Skeletal muscle satellite cell (primary cell): ENCODE measurements at regions not wholly inside any gene's neighbourhood (a gene's known extent, or its start where the extent isn't known, plus 50 kb on each side); places are given as distances from the start of the nearest gene placed in this dataset.

Source experiments
- H3K27me3 ChIP-seq: 2 replicates; pipeline ENCODE4 v1.7.0; 2013; ENCODE audit warnings: low read length; ENCODE audit not compliant: control insufficient read depth, insufficient read depth
- H3K36me3 ChIP-seq: 2 replicates; pipeline ENCODE4 v1.7.0; 2013; ENCODE audit warnings: mild to moderate bottlenecking, control low read depth, low read length; ENCODE audit not compliant: insufficient read depth
- H3K4me1 ChIP-seq: 2 replicates; pipeline ENCODE4 v1.7.0; 2013; ENCODE audit warnings: low read length; ENCODE audit not compliant: control insufficient read depth, insufficient read depth
- H3K4me2 ChIP-seq: 2 replicates; pipeline ENCODE4 v1.7.0; 2013; ENCODE audit warnings: mild to moderate bottlenecking, low read length
- H3K4me3 ChIP-seq: 2 replicates; pipeline ENCODE4 v1.7.0; 2013; ENCODE audit warnings: low read length
- H3K9ac ChIP-seq: 2 replicates; pipeline ENCODE4 v1.7.0; 2013; ENCODE audit warnings: mild to moderate bottlenecking, low read depth, low read length, moderate library complexity
- H3K9me3 ChIP-seq: replicated peaks from 2 replicates; pipeline ENCODE4 v1.7.0; 2013; ENCODE audit warnings: mild to moderate bottlenecking, control low read depth, low read length

DNA sequence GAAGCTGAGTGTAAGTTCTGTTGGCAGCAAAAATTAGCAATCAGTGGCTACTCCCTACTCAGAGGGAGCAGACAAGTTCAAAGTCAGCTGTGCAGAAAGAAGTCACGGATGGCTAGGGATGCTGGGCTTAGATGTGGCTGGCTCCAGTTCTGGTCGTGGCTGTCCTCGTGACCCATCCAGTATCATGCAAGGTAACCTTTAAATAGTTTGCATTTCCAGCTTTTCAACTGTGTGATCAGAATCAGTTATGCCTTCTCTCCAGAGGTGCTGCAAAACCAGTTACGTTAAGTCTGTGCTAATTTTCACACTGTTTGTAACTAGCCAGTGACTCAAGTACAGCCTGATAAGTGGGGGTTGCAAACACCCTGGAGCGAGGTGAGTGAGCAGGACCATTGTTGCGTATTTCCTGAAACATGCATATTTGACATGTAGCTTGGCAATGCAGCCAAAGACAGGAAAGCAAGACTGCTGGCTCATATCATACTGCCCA is 302.4 kb downstream of the ATPSCKMT start:
- H3K4me1 ChIP-seq: no peaks in the 10 kb centered on the region
- no peaks in the 10 kb centered on the region for H3K36me3 ChIP-seq
- H3K4me2 ChIP-seq: no peak overlapping the region
- H3K27me3 ChIP-seq: peaks cover 13% of the 10 kb centered on the region
- H3K4me3 ChIP-seq: no peak overlapping the region
- H3K9ac ChIP-seq: no peak overlapping the region
- H3K9me3 ChIP-seq: no peaks in the 10 kb centered on the region

DNA sequence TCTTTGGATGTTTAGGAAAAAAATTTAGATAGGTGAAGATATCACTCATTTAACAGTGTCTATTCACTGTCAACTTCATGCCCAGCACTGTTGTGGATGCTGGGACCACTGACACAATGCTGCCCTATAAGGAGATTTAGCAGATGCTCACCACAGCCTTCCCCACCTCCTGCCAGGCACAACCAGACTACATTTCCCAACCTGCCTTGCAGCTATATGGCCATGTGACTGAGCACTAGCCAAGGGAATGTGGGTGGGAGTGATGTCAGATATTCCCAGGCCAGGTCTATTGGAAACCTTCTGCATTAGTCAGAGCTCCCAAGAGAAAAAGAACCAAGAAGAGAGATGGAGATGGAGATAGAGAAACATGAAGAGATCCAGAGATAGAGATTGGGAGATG is 302.6 kb upstream of the TAS2R1 start:
- Histone ChIP-seq H3K9ac (no peak overlapping the region), H3K4me3 (no peak overlapping the region), H3K27me3 (no peaks in the 10 kb centered on the region), H3K4me2 (no peak overlapping the region), H3K4me1 (peaks cover 5% of the 10 kb centered on the region), H3K9me3 (no peaks in the 10 kb centered on the region), H3K36me3 (no peaks in the 10 kb centered on the region)

GRCh38 chr5:9930156-9930555 is 300.0 kb upstream of the TAS2R1 start:
- Histone ChIP-seq H3K4me1 (peaks cover 14% of the 10 kb centered on the region), H3K9me3 (no peaks in the 10 kb centered on the region), H3K9ac (no peak overlapping the region), H3K27me3 (no peaks in the 10 kb centered on the region), H3K4me3 (no peak overlapping the region), H3K36me3 (no peaks in the 10 kb centered on the region), H3K4me2 (no peak overlapping the region)

- Histone ChIP-seq H3K4me3 (no peak overlapping the region), H3K36me3 (no peaks in the 10 kb centered on the region)
Observed at GRCh38 chr5:9928326-9928725, 298.2 kb upstream of the TAS2R1 start.

DNA sequence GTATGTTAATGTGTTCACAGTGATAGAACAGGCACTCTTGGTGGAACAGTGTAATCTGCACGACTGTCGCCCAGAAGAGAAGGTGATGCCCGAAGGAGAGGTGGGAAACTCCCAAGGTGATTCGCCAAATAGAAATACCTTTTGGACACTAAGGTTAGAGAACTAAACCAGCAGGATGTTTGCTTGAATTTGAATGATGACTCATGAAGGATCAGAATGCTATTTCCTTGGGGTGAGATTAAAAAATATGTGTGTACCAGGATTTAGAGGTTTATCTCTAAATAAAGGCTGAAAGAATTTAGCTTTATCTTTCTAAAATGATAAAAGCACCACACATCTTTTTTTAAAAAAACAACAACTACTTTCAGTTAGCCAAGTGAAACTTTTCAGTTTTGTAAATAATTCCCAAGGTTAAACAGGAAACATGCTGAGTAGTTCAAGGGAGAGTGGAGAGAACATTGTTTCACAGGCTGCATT is 297.4 kb upstream of the TAS2R1 start:
- H3K4me2 ChIP-seq: no peak overlapping the region
- no peak overlapping the region for H3K4me3 ChIP-seq
- no peaks in the 10 kb centered on the region for H3K36me3 ChIP-seq
- peaks cover 24% of the 10 kb centered on the region for H3K4me1 ChIP-seq
- no peaks in the 10 kb centered on the region for H3K9me3 ChIP-seq
- no peaks in the 10 kb centered on the region for H3K27me3 ChIP-seq
- no peak overlapping the region for H3K9ac ChIP-seq

More at GRCh38 chr5:9928326-9928725, 298.2 kb upstream of the TAS2R1 start:
- H3K9ac ChIP-seq: no peak overlapping the region
- no peak overlapping the region for H3K4me2 ChIP-seq
- H3K9me3 ChIP-seq: no peaks in the 10 kb centered on the region
- no peaks in the 10 kb centered on the region for H3K27me3 ChIP-seq
- peaks cover 24% of the 10 kb centered on the region for H3K4me1 ChIP-seq

- H3K4me1 ChIP-seq: peaks cover 24% of the 10 kb centered on the region
- H3K4me3 ChIP-seq: no peak overlapping the region
- no peaks in the 10 kb centered on the region for H3K27me3 ChIP-seq
- no peak overlapping the region for H3K9ac ChIP-seq
- H3K4me2 ChIP-seq: no peak overlapping the region
- no peaks in the 10 kb centered on the region for H3K9me3 ChIP-seq
- no peaks in the 10 kb centered on the region for H3K36me3 ChIP-seq
Observed at GRCh38 chr5:9927106-9927505, 297.0 kb upstream of the TAS2R1 start.

- Histone ChIP-seq H3K9ac (no peak overlapping the region), H3K4me1 (peaks cover 24% of the 10 kb centered on the region), H3K9me3 (no peaks in the 10 kb centered on the region), H3K27me3 (no peaks in the 10 kb centered on the region), H3K4me3 (no peak overlapping the region), H3K4me2 (peak overlapping the region; percentile 40), H3K36me3 (no peaks in the 10 kb centered on the region)
Observed at GRCh38 chr5:9924614-9925013, 294.5 kb upstream of the TAS2R1 start.

GRCh38 chr5:9922719-9923118 is 292.6 kb upstream of the TAS2R1 start:
- H3K4me2 ChIP-seq: no peak overlapping the region

GRCh38 chr5:9920697-9921096 is 290.5 kb upstream of the TAS2R1 start:
- Histone ChIP-seq H3K9ac (no peak overlapping the region), H3K4me1 (peaks cover 10% of the 10 kb centered on the region), H3K36me3 (no peaks in the 10 kb centered on the region), H3K27me3 (peaks cover 2% of the 10 kb centered on the region), H3K9me3 (no peaks in the 10 kb centered on the region), H3K4me2 (no peak overlapping the region), H3K4me3 (no peak overlapping the region)

More at GRCh38 chr5:9922719-9923118, 292.6 kb upstream of the TAS2R1 start:
- H3K36me3 ChIP-seq: no peaks in the 10 kb centered on the region
- H3K9ac ChIP-seq: no peak overlapping the region
- peaks cover 18% of the 10 kb centered on the region for H3K4me1 ChIP-seq
- no peak overlapping the region for H3K4me3 ChIP-seq
- peaks cover 2% of the 10 kb centered on the region for H3K27me3 ChIP-seq
- H3K9me3 ChIP-seq: no peaks in the 10 kb centered on the region

DNA sequence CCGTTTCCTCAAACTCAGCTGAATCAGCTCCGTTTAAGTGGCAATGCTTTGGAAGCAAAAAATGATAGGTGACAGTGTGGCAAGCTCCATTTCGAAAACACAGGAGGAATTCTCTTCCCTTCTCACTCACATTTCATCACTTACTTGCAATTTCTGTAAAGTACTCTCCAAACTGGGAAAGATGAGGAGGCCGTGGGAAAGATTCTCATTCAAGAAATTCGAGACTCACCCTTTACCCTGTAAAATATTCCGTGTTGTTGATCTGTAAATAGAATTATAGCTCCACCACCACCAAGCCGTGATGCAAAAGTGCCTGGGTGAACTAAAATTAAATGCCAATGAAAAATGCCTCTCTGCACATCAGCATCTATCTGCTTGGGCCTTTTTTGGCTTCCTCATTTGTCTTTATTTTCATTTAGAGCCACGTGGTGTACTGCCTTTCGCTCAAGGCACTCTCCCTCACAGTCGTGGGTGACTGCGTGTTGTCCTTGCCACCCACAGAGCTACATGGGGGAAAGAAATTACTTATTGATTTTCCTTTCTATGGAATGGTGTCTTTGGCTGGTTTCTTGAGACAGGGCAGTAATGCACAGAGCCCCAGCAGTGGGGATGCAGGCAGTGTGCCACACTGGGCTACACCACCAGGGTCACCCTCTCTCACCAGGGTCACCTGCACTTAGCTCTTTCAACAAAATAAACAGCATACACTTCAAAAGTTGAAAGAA is 289.3 kb upstream of the TAS2R1 start:
- H3K4me1 ChIP-seq: peaks cover 4% of the 10 kb centered on the region
- peaks cover 5% of the 10 kb centered on the region for H3K27me3 ChIP-seq
- no peak overlapping the region for H3K4me2 ChIP-seq

DNA sequence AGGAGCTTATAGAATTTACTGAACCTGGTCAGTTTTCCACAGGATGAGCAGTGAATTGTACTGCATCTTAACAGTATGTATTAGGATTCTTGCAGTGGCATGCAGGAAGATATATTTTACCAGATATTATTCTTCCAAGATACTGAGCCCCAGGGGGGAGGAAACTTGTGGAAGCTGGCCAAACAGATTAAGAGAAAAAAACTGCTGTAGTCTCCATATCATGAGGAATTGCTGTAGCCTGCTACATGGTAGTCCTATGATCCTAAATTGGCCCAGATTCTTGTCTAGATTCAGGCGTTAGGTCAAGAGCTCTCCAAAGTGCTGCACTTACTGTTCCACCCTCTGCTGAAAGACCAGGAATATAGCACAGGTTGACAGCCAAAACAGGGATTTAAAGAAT is 275.5 kb upstream of the TAS2R1 start:
- H3K9ac ChIP-seq: no peak overlapping the region
- H3K27me3 ChIP-seq: peaks cover 8% of the 10 kb centered on the region
- H3K4me1 ChIP-seq: no peaks in the 10 kb centered on the region
- H3K4me3 ChIP-seq: no peak overlapping the region
- H3K4me2 ChIP-seq: no peak overlapping the region
- no peaks in the 10 kb centered on the region for H3K36me3 ChIP-seq
- H3K9me3 ChIP-seq: no peaks in the 10 kb centered on the region

More for the DNA sequence above, 289.3 kb upstream of the TAS2R1 start:
- Histone ChIP-seq H3K36me3 (no peaks in the 10 kb centered on the region), H3K9ac (no peak overlapping the region), H3K9me3 (no peaks in the 10 kb centered on the region), H3K4me3 (no peak overlapping the region)

DNA sequence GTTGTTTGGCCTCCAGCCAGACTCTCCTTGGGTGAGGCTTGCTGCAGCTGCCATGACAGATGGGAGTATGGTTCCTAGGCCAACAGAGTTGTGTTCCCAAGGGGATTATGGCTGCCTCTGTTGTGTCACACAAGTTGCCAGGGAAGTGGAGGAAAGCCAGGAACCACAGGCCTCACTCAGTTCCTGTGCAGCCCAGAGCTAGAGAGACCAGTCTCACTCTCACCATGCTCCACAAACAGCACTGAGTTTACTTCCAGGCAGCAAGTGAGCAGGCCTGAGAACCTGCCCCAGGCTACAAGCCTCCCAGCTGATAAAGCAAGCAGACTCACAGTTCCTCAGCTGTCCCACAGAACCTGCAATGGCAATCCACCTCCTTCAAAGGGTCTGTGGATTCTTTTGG is 273.6 kb upstream of the TAS2R1 start:
- Histone ChIP-seq H3K4me3 (no peak overlapping the region), H3K4me2 (no peak overlapping the region), H3K36me3 (no peaks in the 10 kb centered on the region), H3K27me3 (no peaks in the 10 kb centered on the region), H3K9me3 (no peaks in the 10 kb centered on the region), H3K9ac (no peak overlapping the region), H3K4me1 (no peaks in the 10 kb centered on the region)
